Transverse colon (tissue), 4 donors: ENCODE measurements at regions not wholly inside any gene's neighbourhood (a gene's known extent, or its start where the extent isn't known, plus 50 kb on each side); places are given as distances from the start of the nearest gene placed in this dataset.

Source experiments
- CTCF ChIP-seq, 5 experiments: fragments of 200-600 bp in 3 of 5; fragments of 450-650 bp in 2 of 5; sonication (generic) in 3 of 5; IDR thresholded peaks; 1 replicate in 2 of 5; 2 replicates in 3 of 5; pipeline ENCODE4 v1.5.1; 2016 to 2017; ENCODE audit warnings: antibody characterized with exemption in 5 of 5, inconsistent platforms in 3 of 5, mild to moderate bottlenecking in 2 of 5, moderate library complexity in 1 of 5
- POLR2A ChIP-seq: fragments of 450-650 bp; IDR thresholded peaks from one replicate; pipeline ENCODE4 v1.6.1; 2016; ENCODE audit warnings: antibody characterized with exemption, mild to moderate bottlenecking, moderate library complexity
- POLR2AphosphoS5 ChIP-seq, 3 donors: sonication (generic); formaldehyde crosslinking; IDR thresholded peaks; one replicate each; pipeline ENCODE4 v1.6.1; 2016; ENCODE audit warnings: antibody characterized with exemption in 3 of 3

GRCh38 chr15:89404023-89404422 is 69.4 kb upstream of the POLG start:
- TF ChIP-seq CTCF (IDR thresholded peaks at IDR 0.05) = no peak
- TF ChIP-seq POLR2A = no peak
- no peak for TF ChIP-seq POLR2AphosphoS5 (IDR thresholded peaks at IDR 0.05)
